Subcutaneous abdominal adipose tissue (tissue), 5 donors: ENCODE measurements at regions not wholly inside any gene's neighbourhood (a gene's known extent, or its start where the extent isn't known, plus 50 kb on each side); places are given as distances from the start of the nearest gene placed in this dataset.

ENCODE experiments used
- H3K27ac ChIP-seq: one replicate; pipeline ENCODE4 v1.7.0; 2013; ENCODE audit warnings: low read depth, mild to moderate bottlenecking, inconsistent platforms, low read length, moderate library complexity
- H3K27me3 ChIP-seq, 5 donors: one replicate each; pipeline ENCODE4 v1.7.0; 2013; ENCODE audit warnings: low read length in 5 of 5, inconsistent platforms in 1 of 5; ENCODE audit not compliant: control insufficient read depth in 5 of 5, insufficient read depth in 4 of 5
- H3K36me3 ChIP-seq, 5 donors: one replicate each; pipeline ENCODE4 v1.7.0; 2013; ENCODE audit warnings: low read length in 5 of 5; ENCODE audit not compliant: control insufficient read depth in 5 of 5, insufficient read depth in 5 of 5
- H3K4me1 ChIP-seq, 5 donors: one replicate each; pipeline ENCODE4 v1.7.0; 2013; ENCODE audit warnings: low read length in 5 of 5, mild to moderate bottlenecking in 3 of 5, moderate library complexity in 1 of 5; ENCODE audit not compliant: control insufficient read depth in 5 of 5, insufficient read depth in 5 of 5
- H3K4me3 ChIP-seq, 5 donors: one replicate each; pipeline ENCODE4 v1.7.0; 2013; ENCODE audit warnings: low read length in 5 of 5, low read depth in 1 of 5
- H3K9ac ChIP-seq, 5 donors: one replicate each; pipeline ENCODE4 v1.7.0; 2013; ENCODE audit warnings: low read length in 5 of 5, mild to moderate bottlenecking in 4 of 5, moderate library complexity in 3 of 5
- H3K9me3 ChIP-seq, 5 donors: one replicate each; pipeline ENCODE4 v1.7.0; 2013; ENCODE audit warnings: low read length in 5 of 5; ENCODE audit not compliant: control insufficient read depth in 5 of 5
- donor health status: healthy.
- donor health status: healthy.
- donor health status: healthy.
- donor health status: healthy.
- donor health status: healthy.

- no peak overlapping the region for H3K4me3 ChIP-seq
- H3K9me3 ChIP-seq, result no peaks in the 10 kb centered on the region
- no peak overlapping the region for H3K27ac ChIP-seq
- peaks cover 0 to 4% (median 0%) of the 10 kb centered on the region in 5 donors for H3K27me3 ChIP-seq
- no peak overlapping the region for H3K9ac ChIP-seq
- H3K4me1 ChIP-seq, result peaks cover 0 to 7% (median 0%) of the 10 kb centered on the region in 5 donors
- H3K36me3 ChIP-seq, result no peaks in the 10 kb centered on the region
These were observed 221.9 kb upstream of the PROK2 start for GRCh38 chr3:72006631-72007556.

- H3K9me3 ChIP-seq, result no peaks in the 10 kb centered on the region
- H3K36me3 ChIP-seq, result no peaks in the 10 kb centered on the region
- no peak overlapping the region for H3K4me3 ChIP-seq
- H3K9ac ChIP-seq, result no peak overlapping the region
- H3K27ac ChIP-seq, result no peak overlapping the region
- H3K27me3 ChIP-seq, result peaks cover 0 to 4% (median 0%) of the 10 kb centered on the region in 5 donors
- peaks cover 0 to 2% (median 0%) of the 10 kb centered on the region in 5 donors for H3K4me1 ChIP-seq
These were observed 219.9 kb upstream of the PROK2 start for GRCh38 chr3:72004749-72005292.

- H3K27ac ChIP-seq, result no peak overlapping the region
- H3K4me1 ChIP-seq, result no peaks in the 10 kb centered on the region
- no peaks in the 10 kb centered on the region for H3K36me3 ChIP-seq
- H3K9me3 ChIP-seq, result no peaks in the 10 kb centered on the region
- H3K27me3 ChIP-seq, result peaks cover 0 to 4% (median 0%) of the 10 kb centered on the region in 5 donors
- H3K4me3 ChIP-seq, result no peak overlapping the region
- no peak overlapping the region for H3K9ac ChIP-seq
These were observed 219.0 kb upstream of the PROK2 start for GRCh38 chr3:72003936-72004335.

GRCh38 chr3:72001758-72002157 is 216.8 kb upstream of the PROK2 start:
- no peaks in the 10 kb centered on the region for H3K36me3 ChIP-seq
- H3K4me3 ChIP-seq, result no peak overlapping the region
- no peak overlapping the region for H3K9ac ChIP-seq
- no peak overlapping the region for H3K27ac ChIP-seq
- no peaks in the 10 kb centered on the region for H3K4me1 ChIP-seq
- H3K27me3 ChIP-seq, result peaks cover 0 to 4% (median 0%) of the 10 kb centered on the region in 5 donors
- no peaks in the 10 kb centered on the region for H3K9me3 ChIP-seq

GRCh38 chr3:71998995-71999673 is 214.2 kb upstream of the PROK2 start:
- no peak overlapping the region for H3K4me3 ChIP-seq
- H3K27ac ChIP-seq, result no peak overlapping the region
- no peak overlapping the region for H3K9ac ChIP-seq
- H3K27me3 ChIP-seq, result peaks cover 0 to 4% (median 0%) of the 10 kb centered on the region in 5 donors
- no peaks in the 10 kb centered on the region for H3K36me3 ChIP-seq
- peaks cover 0 to 10% (median 0%) of the 10 kb centered on the region in 5 donors for H3K4me1 ChIP-seq
- no peaks in the 10 kb centered on the region for H3K9me3 ChIP-seq

GRCh38 chr3:71997066-71997653 is 212.2 kb upstream of the PROK2 start:
- Histone ChIP-seq H3K27ac (no peak overlapping the region), H3K9ac (no peak overlapping the region), H3K4me3 (no peak overlapping the region), H3K27me3 (peaks cover 0 to 2% (median 0%) of the 10 kb centered on the region in 5 donors), H3K9me3 (no peaks in the 10 kb centered on the region), H3K36me3 (no peaks in the 10 kb centered on the region), H3K4me1 (peaks cover 0 to 10% (median 0%) of the 10 kb centered on the region in 5 donors)

GRCh38 chr3:71994906-71995305 is 210.0 kb upstream of the PROK2 start:
- no peak overlapping the region for H3K27ac ChIP-seq
- H3K36me3 ChIP-seq, result no peaks in the 10 kb centered on the region
- H3K4me3 ChIP-seq, result no peak overlapping the region
- peaks cover 0 to 9% (median 5%) of the 10 kb centered on the region in 5 donors for H3K9me3 ChIP-seq
- H3K4me1 ChIP-seq, result peaks cover 0 to 10% (median 0%) of the 10 kb centered on the region in 5 donors
- H3K27me3 ChIP-seq, result peaks cover 0 to 2% (median 0%) of the 10 kb centered on the region in 5 donors
- no peak overlapping the region for H3K9ac ChIP-seq

GRCh38 chr3:71994203-71994602 is 209.3 kb upstream of the PROK2 start:
- H3K27ac ChIP-seq, result no peak overlapping the region
- H3K36me3 ChIP-seq, result no peaks in the 10 kb centered on the region
- H3K9me3 ChIP-seq, result peaks cover 0 to 9% (median 5%) of the 10 kb centered on the region in 5 donors
- no peak overlapping the region for H3K9ac ChIP-seq
- peaks cover 0 to 2% (median 0%) of the 10 kb centered on the region in 5 donors for H3K27me3 ChIP-seq
- peaks cover 0 to 10% (median 0%) of the 10 kb centered on the region in 5 donors for H3K4me1 ChIP-seq
- H3K4me3 ChIP-seq, result no peak overlapping the region

- Histone ChIP-seq H3K4me1 (peaks cover 0 to 18% (median 6%) of the 10 kb centered on the region in 5 donors), H3K9me3 (peaks cover 0 to 9% (median 5%) of the 10 kb centered on the region in 5 donors), H3K27me3 (peaks cover 0 to 2% (median 0%) of the 10 kb centered on the region in 5 donors), H3K36me3 (no peaks in the 10 kb centered on the region), H3K9ac (no peak overlapping the region), H3K27ac (no peak overlapping the region), H3K4me3 (no peak overlapping the region)
These were observed 206.7 kb upstream of the PROK2 start for GRCh38 chr3:71991681-71992080.
